AG04450 (cell line): ENCODE measurements at regions not wholly inside any gene's neighbourhood (a gene's known extent, or its start where the extent isn't known, plus 50 kb on each side); places are given as distances from the start of the nearest gene placed in this dataset.
"Not testable (repeated sequence)": the region's sequence is repeated elsewhere in the genome, so short reads cannot be mapped to it uniquely, and the experiment has no call there.

ENCODE experiments used
- CTCF ChIA-PET: fragments of 300-600, 350-600 bp; formaldehyde crosslinking; extraction: SDS; loops from one replicate; lab custom pipeline; 2022; ENCODE audit warnings: antibody characterized with exemption, inconsistent platforms; lab: Charles Lee
- POLR2A ChIA-PET: fragments of 350-600 bp; formaldehyde crosslinking; extraction: SDS; loops from one replicate; lab custom pipeline; 2021; ENCODE audit warnings: antibody characterized with exemption, inconsistent platforms; lab: Yijun Ruan, JAX
- DNase-seq: peaks from one replicate; pipeline ENCODE4 v3.0.0-alpha.2; 2011; ENCODE audit warnings: low read depth, low spot score
- H3K27ac ChIP-seq: one replicate; pipeline ENCODE4 v1.5.1; 2012; ENCODE audit warnings: low read depth, low read length, control low read depth
- H3K27me3 ChIP-seq: one replicate; pipeline ENCODE4 v1.6.0; 2012; ENCODE audit warnings: low read length; ENCODE audit not compliant: control insufficient read depth, insufficient read depth
- H3K4me3 ChIP-seq: 2 replicates; pipeline ENCODE4 v1.5.1; 2011; ENCODE audit warnings: mild to moderate bottlenecking, low read depth, low read length, control low read depth
- H3K9me3 ChIP-seq: 2 replicates; pipeline ENCODE4 v1.5.1; 2012; ENCODE audit warnings: low read length; ENCODE audit not compliant: control insufficient read depth, insufficient read depth
- CTCF ChIP-seq: IDR thresholded peaks from 2 replicates; pipeline ENCODE4 v1.5.1; 2011; ENCODE audit warnings: low read depth, low read length, control low read depth, inconsistent platforms

- H3K27me3 ChIP-seq, result no peaks in the 10 kb centered on the region
- POLR2A ChIA-PET, result interaction anchor here (1.2 kb wide), 1 partner anchor 21 kb away, joined by 6 read pairs; no protein-coding TSS in a partner anchor
- H3K4me3 ChIP-seq, result no peak overlapping the region
- no peaks in the 10 kb centered on the region for H3K9me3 ChIP-seq
- DNase-seq, result peak; percentile 11
- no peak overlapping the region for H3K27ac ChIP-seq
- TF ChIP-seq CTCF, result no peak
- CTCF ChIA-PET, result no interaction called here
Measured at GRCh38 chr13:44734201-44734707, 158.1 kb upstream of the TSC22D1 start.

- DNase-seq, result no peak
Measured at GRCh38 chr13:44732503-44733098, 156.5 kb upstream of the TSC22D1 start.

GRCh38 chr13:44730851-44731250, 154.7 kb upstream of the TSC22D1 start:
- no peak for DNase-seq
- ChIA-PET POLR2A (no interaction called here), CTCF (interaction anchor here (0.6 kb wide), 1 partner anchor 1825 kb away, joined by 4 read pairs; no protein-coding TSS in a partner anchor)
- Histone ChIP-seq H3K4me3 (no peak overlapping the region), H3K27ac (no peak overlapping the region), H3K27me3 (no peaks in the 10 kb centered on the region), H3K9me3 (no peaks in the 10 kb centered on the region)
- TF ChIP-seq CTCF, result no peak

More at GRCh38 chr13:44732503-44733098, 156.5 kb upstream of the TSC22D1 start:
- Histone ChIP-seq H3K27ac (no peak overlapping the region), H3K4me3 (no peak overlapping the region), H3K9me3 (no peaks in the 10 kb centered on the region), H3K27me3 (no peaks in the 10 kb centered on the region)
- ChIA-PET CTCF (no interaction called here), POLR2A (no interaction called here)
- TF ChIP-seq CTCF, result no peak

- DNase-seq, result no peak
- TF ChIP-seq CTCF, result no peak
- H3K4me3 ChIP-seq, result no peak overlapping the region
- no peak overlapping the region for H3K27ac ChIP-seq
- no peaks in the 10 kb centered on the region for H3K27me3 ChIP-seq
- ChIA-PET CTCF (interaction anchor here (0.5 to 0.9 kb wide), 2 partner anchors 87 kb away, joined by 3 read pairs; no protein-coding TSS in a partner anchor), POLR2A (no interaction called here)
- no peaks in the 10 kb centered on the region for H3K9me3 ChIP-seq
Measured at GRCh38 chr13:44730099-44730498, 154.0 kb upstream of the TSC22D1 start.

GRCh38 chr13:44727591-44727990, 151.5 kb upstream of the TSC22D1 start:
- H3K4me3 ChIP-seq, CTCF ChIA-PET, DNase-seq, H3K9me3 ChIP-seq, H3K27me3 ChIP-seq, H3K27ac ChIP-seq: not testable (repeated sequence)
- POLR2A ChIA-PET, result interaction anchor here (2.2 kb wide), 1 partner anchor 13 kb away, joined by 11 read pairs; no protein-coding TSS in a partner anchor
